ENCODE measurements at regions not wholly inside any gene's neighbourhood (a gene's known extent, or its start where the extent isn't known, plus 50 kb on each side); places are given as distances from the start of the nearest gene placed in this dataset.

GRCh38 chr18:78295262-78295661 is 684.4 kb upstream of the SALL3 start:
- TF ChIP-seq POLR2A (IDR thresholded peaks at IDR 0.05; ENCODE audit: low read depth, low read length) = no peak
- TF ChIP-seq TAF1 (IDR thresholded peaks at IDR 0.05; ENCODE audit: borderline replicate concordance, low read depth, low read length) = no peak

All from GM12892 (cell line).